ENCODE measurements at regions not wholly inside any gene's neighbourhood (a gene's known extent, or its start where the extent isn't known, plus 50 kb on each side); places are given as distances from the start of the nearest gene placed in this dataset.

DNA sequence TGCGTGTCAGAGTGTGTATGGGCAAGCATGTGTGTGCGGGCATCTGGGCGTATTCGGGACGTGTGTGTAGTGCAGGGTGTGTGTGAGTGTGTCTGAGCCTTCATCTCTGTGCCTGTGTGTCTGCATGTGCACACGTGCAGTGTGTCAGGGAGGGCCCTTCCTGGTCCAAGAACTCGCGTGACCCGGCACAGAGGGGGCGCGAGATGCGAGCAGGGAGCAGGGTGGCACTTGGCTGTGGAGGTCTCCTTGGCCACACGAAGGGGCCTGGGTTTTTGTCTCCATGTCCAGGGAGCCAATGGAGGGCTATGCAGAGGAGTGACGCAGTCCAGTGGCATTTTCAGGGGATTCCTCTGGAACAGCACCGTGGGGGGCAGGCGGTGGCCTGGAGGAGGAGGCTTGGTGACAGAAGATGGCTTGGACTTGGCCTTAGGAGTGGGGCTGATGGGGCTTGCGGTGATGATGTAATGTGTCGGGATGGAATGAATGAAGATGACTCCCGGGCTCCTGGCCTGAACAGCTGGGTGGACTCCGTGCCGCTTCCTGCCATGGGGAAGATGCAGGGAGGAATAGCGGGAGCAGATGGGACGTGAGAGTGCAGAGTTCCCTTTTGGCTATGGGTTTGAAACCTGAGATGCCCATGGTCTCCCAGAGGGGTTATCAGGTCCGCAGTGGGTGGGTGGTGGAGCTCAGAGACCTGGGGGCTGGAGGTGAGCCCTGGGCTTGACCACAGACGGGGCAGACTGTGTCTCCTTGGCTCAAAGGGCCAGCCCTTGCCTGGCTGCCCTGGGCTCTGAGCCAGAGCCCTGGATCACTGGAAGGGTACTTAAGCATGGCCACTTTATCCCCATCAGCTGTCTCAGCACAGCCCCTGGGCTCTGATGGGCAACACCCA is 208.3 kb downstream of the PHETA1 start:
- Histone ChIP-seq H3K27ac (no peak overlapping the region), H3K4me3 (no peak overlapping the region), H3K4me1 (peaks cover 0 to 2% (median 0%) of the 10 kb centered on the region in 12 donors), H3K36me3 (no peaks in the 10 kb centered on the region), H3K27me3 (peaks cover 0 to 24% (median 0%) of the 10 kb centered on the region in 9 donors), H3K9me3 (no peaks in the 10 kb centered on the region)
- peak in 1 of 4 donors; percentile 23 for ATAC-seq
- intact Hi-C loops (cut with DNase I) = no loop called here
- WGBS, 4 donors = 62 to 73% (median 69%) methylated on average over 25 of the region's 25 CpGs
- TF ChIP-seq POLR2A (IDR thresholded peaks at IDR 0.05) (no peak), CTCF (IDR thresholded peaks at IDR 0.05) (no peak)
- no peak for DNase-seq

- intact Hi-C loops (cut with DNase I) = no loop called here
- Histone ChIP-seq H3K4me1 (no peaks in the 10 kb centered on the region), H3K27me3 (peaks cover 0 to 31% (median 0%) of the 10 kb centered on the region in 9 donors), H3K4me3 (no peak overlapping the region), H3K27ac (no peak overlapping the region), H3K36me3 (no peaks in the 10 kb centered on the region), H3K9me3 (no peaks in the 10 kb centered on the region)
- ATAC-seq (no peak), DNase-seq (no peak)
- TF ChIP-seq POLR2A (IDR thresholded peaks at IDR 0.05) = no peak
- TF ChIP-seq CTCF (IDR thresholded peaks at IDR 0.05) = no peak
- 93 to 96% (median 94%) methylated on average over 8 of the region's 8 CpGs for WGBS, 4 donors
Measured at GRCh38 chr12:111158992-111159391, 209.9 kb downstream of the PHETA1 start.

DNA sequence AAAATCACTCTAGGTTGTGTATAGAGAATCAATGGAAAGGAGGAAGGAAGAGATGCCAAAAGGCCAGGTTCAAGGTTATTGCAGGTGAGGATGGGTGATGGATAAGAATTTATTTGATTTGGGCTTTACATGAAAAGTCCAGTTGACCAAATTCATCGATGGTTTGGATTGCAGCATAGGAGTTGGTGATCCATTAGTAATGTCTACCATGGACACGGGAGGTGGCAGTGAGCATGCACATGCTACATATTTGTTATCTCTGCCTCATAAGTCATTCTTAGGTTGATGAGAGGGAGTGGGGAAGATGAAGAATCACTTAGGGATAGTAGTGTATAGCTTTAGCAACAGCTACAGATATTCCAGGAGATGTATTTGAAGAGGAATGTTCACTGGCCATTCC is 211.4 kb downstream of the PHETA1 start:
- H3K4me1 ChIP-seq = no peaks in the 10 kb centered on the region
- TF ChIP-seq CTCF (IDR thresholded peaks at IDR 0.05) (no peak), POLR2A (IDR thresholded peaks at IDR 0.05) (no peak)
- intact Hi-C loops (cut with DNase I) = no loop called here
- no peak for DNase-seq
- H3K27me3 ChIP-seq = peaks cover 0 to 33% (median 0%) of the 10 kb centered on the region in 9 donors
- H3K27ac ChIP-seq = no peak overlapping the region
- no peak overlapping the region for H3K4me3 ChIP-seq
- 90 to 96% (median 92%) methylated on average over 2 of the region's 2 CpGs for WGBS, 4 donors
- no peaks in the 10 kb centered on the region for H3K9me3 ChIP-seq
- H3K36me3 ChIP-seq = no peaks in the 10 kb centered on the region
- ATAC-seq = no peak

DNA sequence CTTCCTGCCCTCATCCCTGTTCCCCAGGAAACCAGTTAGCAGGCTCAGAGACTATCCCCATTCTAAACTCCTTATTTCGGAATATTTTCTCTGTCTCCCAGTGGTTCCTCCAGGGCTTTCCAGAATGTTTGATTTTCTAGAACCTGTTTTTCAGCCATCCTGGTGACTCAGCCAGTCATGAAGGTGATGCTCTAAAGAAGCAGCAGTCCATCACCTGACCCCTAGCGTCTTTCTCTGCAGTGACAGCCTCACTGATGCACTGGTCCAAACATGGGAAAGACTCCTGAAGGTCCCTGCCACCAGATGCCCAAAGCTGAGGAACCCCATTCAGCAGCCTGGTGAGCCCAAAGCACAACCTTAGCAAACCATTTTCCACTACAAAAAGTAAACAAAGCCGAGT is 212.6 kb downstream of the PHETA1 start:
- no peak for ATAC-seq
- DNase-seq = no peak
- H3K36me3 ChIP-seq = no peaks in the 10 kb centered on the region
- H3K4me3 ChIP-seq = no peak overlapping the region
- H3K4me1 ChIP-seq = no peaks in the 10 kb centered on the region
- H3K9me3 ChIP-seq = no peaks in the 10 kb centered on the region
- TF ChIP-seq CTCF (IDR thresholded peaks at IDR 0.05) (no peak), POLR2A (IDR thresholded peaks at IDR 0.05) (no peak)
- intact Hi-C loops (cut with DNase I) = no loop called here
- 80 to 89% (median 84%) methylated on average over 3 of the region's 3 CpGs for WGBS, 4 donors
- H3K27ac ChIP-seq = no peak overlapping the region
- peaks cover 0 to 38% (median 0%) of the 10 kb centered on the region in 9 donors for H3K27me3 ChIP-seq

All from heart left ventricle (tissue), 16 donors.